ENCODE measurements at regions not wholly inside any gene's neighbourhood (a gene's known extent, or its start where the extent isn't known, plus 50 kb on each side); places are given as distances from the start of the nearest gene placed in this dataset.

DNA sequence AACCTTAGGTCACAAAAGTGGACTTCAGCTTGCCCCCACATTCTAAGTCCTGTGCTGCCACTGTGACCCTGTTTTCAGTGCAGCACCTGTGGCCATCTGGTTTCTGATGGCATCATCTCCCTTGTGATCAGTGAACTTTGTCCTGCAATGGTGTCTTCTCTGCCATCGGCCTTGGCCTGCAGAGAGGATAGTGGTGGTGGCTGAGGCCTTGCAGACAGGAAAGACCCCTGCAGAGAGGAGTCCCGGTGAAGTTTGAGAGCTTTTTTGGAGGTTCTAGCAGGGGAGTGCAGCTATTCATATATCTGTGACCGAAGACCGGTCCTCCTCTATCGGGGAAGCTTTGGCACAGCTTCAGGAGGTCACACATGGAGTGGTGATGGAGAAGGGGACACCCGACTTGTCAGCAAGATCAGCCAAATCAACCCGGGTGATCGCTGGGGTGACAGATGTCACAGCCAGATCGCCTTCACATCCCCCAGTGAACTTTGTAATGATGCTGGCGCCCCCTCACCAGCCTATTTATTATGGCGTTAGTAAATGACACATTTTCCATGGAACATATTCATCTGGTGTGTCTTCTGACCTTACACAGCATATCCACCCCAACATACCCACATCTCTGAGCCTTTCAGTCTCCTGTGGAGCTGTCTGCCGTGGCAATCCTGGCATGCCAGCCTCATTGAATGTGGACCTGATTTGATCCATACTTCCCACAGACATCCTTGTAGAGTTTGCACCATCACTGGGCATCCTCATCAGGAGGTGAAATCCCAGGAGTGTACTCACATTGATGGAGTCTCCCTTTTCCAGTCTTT is 136.1 kb downstream of the PAPOLA start:
- no peak for DNase-seq (ENCODE audit: low read depth in 2 of 2)

DNA sequence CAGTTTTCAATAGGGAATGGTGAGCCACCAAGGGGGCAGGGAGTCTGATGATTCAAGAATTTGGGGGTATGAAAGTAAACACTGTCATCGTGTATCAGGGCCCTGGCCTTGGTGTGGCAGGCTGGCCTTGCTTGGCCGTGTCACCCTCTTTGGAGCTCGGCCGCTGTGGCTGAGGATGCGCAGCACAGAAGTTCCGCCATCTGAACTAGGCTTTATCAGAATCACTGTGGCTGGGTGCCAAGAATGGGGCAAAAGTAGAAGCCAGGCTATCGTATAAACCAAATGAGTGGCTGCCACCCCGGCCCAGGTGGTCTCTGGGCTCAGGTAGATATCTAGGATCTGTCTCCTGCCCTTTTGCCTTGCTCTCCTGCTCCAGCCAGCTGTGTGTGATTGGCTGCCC is 137.4 kb downstream of the PAPOLA start:
- DNase-seq (ENCODE audit: low read depth in 2 of 2), result no peak

GRCh38 chr14:96648506-96649326 is 146.5 kb downstream of the PAPOLA start:
- no peak for DNase-seq (ENCODE audit: low read depth in 2 of 2)

DNA sequence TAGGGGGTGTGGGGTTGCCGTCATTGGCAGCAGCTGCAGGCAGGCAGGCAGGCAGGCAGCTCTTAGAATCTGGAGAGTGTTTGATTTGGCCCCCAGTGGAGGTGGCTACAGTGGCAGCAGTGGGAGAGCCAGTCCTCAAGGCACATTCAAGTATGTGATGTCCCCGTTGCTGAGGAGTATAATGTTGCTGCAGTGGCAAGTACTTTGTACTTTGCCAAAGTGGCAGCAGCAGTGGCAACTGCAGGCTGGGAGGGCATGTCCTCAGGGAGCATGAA is 147.1 kb downstream of the PAPOLA start:
- DNase-seq (ENCODE audit: low read depth in 2 of 2), result no peak

DNA sequence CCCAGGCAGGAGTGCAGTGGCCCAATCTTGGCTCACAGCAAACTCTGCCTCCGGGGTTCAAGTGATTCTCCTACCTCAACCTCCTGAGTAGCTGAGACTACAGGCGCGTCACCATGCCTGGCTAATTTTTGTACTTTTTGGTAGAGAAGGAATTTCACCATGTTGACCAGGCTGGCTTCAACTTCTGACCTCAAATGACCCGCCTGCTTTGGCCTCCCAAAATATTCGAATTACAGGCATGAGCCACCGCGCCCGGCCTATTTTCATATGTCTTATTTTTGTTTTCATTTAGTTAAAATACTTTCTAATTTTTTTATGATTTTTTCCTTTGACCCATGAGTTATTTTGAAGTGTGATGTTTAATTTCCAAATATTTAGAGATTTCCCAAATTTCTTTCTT is 143.6 kb upstream of the VRK1 start:
- no peak for DNase-seq (ENCODE audit: low read depth in 2 of 2)

GRCh38 chr14:96658611-96659010 is 138.6 kb upstream of the VRK1 start:
- no peak for DNase-seq (ENCODE audit: low read depth in 2 of 2)

DNA sequence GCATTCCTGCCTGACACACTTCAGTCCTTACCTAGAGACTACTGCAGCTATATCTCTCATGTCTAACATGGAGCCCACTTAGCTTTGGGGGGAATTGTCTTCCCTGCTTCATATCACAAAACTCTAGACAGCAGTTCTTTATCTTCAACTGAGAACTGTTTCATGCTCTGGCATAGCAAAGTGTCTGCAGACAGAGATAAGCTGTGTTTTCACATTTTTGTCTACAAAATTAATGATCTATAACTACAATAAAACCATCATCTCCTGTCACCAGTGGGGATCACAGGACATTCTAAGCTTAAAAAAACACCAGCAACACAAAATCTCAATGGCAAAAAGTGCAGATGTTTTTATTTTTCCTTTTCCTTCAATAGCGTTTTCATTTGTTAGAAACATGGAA is 137.1 kb upstream of the VRK1 start:
- DNase-seq (ENCODE audit: low read depth in 2 of 2), result no peak

GRCh38 chr14:96660667-96661066 is 136.5 kb upstream of the VRK1 start:
- no peak for DNase-seq (ENCODE audit: low read depth in 2 of 2)

DNA sequence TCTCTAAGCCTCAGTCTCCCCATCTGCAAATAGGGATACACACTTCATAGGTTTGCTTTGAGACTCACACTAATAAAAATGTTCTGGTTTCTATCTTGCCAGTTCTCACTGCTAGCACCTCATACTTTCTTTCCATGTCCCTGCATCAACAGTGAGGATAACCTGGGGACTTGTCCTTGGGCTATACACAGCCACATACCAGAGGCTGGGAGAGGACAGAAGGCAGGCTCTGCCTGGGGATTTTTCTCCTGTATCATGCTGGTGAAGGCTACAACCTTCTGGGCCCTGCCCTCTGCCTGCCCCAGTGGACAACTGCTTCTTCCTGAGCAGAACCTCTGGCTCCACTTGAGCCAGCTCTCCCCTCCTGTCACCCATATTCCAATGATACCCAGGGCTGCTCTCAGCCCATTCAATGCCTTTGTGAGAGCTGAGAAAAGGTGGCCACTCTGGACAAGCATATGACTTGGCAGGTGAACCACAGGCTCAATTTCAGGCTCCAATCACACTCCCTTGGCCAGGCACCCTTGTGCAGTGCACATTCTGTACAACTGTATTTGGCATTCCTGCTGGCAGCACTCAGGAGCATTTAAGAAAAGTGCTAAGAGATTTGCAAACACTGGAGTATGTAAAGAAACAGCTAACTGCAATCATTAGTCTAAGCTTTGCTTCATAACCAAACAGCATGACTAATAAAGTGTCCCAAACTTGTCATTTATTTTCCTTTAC is 135.8 kb upstream of the VRK1 start:
- no peak for DNase-seq (ENCODE audit: low read depth in 2 of 2)

- DNase-seq (ENCODE audit: low read depth in 2 of 2), result no peak
Observed at GRCh38 chr14:96662116-96662970, 134.8 kb upstream of the VRK1 start.

- no peak for DNase-seq (ENCODE audit: low read depth in 2 of 2)
Observed at GRCh38 chr14:96663076-96663475, 134.1 kb upstream of the VRK1 start.

GRCh38 chr14:96663491-96664067 is 133.6 kb upstream of the VRK1 start:
- DNase-seq (ENCODE audit: low read depth in 2 of 2), result no peak

DNA sequence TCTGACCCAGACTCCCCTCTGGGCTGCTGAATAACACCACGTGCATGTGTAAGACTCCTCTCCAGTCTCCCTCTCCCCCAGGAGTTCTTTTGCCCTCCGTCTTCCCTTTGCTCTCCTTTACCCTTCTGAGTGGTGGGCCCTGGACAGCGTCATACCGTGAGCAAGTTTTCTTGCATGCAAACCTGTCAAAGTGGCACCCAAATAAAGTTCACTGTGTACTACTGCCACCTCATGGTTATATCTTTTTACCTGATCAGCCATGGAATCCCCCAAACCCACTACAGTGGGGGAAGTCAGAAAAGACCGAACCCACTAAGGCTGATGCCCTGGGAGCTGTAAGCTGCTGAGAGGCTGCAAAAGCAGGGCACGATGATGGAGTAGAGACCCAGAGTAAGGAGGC is 131.1 kb upstream of the VRK1 start:
- no peak for DNase-seq (ENCODE audit: low read depth in 2 of 2)

- DNase-seq (ENCODE audit: low read depth in 2 of 2), result no peak
Observed at GRCh38 chr14:96670391-96670790, 126.8 kb upstream of the VRK1 start.

GRCh38 chr14:96671218-96671617 is 126.0 kb upstream of the VRK1 start:
- no peak for DNase-seq (ENCODE audit: low read depth in 2 of 2)

DNA sequence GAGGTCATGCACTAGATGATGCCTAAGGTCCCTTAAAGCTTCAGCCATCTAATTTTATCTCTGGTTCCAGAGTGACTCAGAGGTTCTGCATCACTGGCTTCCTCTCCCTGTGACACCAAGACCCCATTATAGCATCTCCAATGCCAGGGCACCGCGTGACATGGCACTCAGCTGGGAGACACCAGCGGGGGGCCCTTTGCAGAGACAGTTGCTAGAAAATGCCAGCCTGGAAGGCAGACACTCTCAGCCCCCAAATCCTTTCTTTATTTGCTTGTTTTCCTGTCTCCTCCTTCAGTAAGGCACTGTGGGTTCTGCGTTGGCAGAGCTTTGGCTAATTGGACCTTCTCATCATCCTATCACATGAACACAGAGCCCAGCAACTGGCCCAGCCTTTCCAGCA is 123.5 kb upstream of the VRK1 start:
- DNase-seq (ENCODE audit: low read depth in 2 of 2), result no peak

DNA sequence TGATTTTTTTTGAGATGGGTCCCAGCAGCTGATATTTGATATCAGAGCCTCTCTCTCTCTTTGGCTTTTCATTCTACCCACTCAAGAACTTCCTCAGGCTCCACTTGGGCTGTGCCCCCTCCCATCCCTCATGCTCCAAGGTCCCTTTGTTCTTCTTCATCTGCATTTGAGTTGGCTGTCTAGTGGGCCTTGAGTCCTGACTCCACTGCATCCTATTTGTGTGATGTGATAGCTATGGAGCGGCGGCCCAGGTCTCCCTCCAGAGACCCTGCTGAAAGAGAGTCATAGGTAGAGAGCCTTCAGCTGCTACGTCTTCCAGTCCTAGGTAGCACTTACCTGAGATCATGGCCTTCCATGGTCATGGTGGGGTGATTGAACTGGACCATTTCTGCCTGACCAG is 123.1 kb upstream of the VRK1 start:
- no peak for DNase-seq (ENCODE audit: low read depth in 2 of 2)

DNA sequence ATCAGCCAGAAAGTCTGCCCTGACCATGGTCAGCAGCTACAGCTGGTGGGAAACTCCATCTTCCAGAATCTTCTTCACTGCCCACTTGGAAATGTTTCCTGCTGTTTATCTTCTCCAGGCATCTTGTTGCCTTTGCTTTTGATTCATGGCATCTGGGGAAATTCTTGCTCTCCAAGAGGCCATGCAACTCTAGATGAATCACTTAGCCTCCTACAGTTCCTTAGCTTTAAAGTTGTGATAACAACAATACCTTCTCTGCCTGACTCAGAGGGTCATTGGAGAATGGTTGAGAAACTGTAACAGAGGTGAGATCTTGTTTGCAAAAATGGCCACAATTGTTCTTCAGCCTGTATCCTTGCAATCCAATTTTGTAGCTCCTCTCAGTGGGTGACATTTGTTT is 121.0 kb upstream of the VRK1 start:
- DNase-seq (ENCODE audit: low read depth in 2 of 2), result no peak

GRCh38 chr14:96681829-96682228 is 115.4 kb upstream of the VRK1 start:
- no peak for DNase-seq (ENCODE audit: low read depth in 2 of 2)

DNA sequence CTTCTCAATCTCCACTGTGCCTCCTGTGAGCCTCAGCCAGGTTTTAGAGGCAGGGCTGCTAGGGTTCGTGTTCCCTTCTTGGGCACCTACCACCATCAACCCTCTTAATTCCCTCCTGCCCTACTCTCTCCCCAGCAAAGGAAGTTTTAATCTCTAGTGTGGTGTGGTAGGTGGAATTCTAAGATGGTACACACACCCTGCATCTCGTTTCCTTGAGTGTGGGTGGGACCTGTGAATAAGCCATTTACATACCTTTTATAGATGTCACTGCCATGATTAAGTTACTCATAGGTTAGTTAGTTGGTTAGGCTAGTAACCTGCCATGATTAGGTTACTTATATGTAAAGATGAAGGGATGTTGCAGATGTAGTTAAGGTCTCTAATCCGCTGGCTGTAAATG is 114.8 kb upstream of the VRK1 start:
- no peak for DNase-seq (ENCODE audit: low read depth in 2 of 2)

GRCh38 chr14:96683562-96684289 is 113.5 kb upstream of the VRK1 start:
- DNase-seq (ENCODE audit: low read depth in 2 of 2), result no peak
